ENCODE measurements at regions not wholly inside any gene's neighbourhood (a gene's known extent, or its start where the extent isn't known, plus 50 kb on each side); places are given as distances from the start of the nearest gene placed in this dataset.
A peak's percentile ranks its signal among the peaks of the same experiment; 100 is the strongest.
"Not testable (repeated sequence)": the region's sequence is repeated elsewhere in the genome, so short reads cannot be mapped to it uniquely, and the experiment has no call there.

DNA sequence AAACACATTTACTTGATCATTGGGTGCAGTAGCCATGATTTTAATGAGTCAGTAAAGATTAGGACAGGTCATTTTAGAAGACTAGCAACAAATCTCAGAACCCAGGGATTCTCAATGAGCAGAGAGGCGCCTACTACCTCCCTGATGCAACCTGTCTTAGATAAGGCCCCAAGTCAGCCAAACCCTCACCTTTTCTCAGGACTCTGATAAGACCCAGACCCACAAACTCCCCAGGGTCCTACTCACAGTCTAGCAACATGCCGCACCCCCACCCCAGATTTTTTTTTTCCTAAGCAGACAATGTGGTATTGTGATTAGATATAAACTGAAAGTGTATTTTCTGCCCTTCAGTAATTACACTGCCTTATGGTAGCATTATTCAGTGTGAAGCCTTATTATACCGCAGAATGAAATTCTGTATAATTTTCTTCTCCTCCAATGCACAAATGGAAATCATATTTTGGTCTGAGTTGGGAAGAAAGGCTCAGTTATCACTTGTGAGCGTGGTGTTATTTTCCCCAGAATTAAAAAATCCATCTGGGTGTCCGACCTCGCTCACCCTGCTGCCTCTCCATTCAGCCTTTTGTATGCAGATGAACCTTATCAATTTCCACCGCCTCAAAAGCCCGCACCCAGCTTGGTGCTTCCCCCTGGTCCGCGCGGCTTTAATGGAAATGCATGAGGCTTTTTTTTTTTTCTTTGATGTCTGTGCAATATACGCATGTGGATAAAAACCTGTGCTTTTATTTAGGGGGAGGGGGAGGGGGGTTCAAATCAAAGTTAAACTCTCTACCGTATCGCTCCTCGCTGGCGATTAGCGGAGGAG, 122.0 kb upstream of the SOX14 start:
- no peak for DNase-seq

DNA sequence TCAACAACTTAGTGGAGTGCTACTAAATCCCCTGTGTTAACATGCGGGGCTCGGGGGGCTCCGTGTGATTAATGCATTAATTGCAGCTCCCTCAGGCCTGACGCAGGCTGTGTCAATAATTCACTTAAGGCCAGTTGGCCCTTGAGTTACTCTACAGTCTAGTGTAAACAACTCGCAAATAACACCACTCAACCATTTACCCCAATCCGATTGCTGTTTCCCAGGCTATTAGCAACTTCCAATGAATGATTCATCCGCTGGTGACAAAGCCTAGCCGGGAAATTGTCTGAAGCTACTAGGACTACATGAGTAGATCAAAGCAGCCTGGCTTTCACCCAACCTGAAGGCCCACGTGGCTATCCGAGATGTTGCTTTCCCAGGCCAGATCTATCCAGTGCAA, 121.3 kb upstream of the SOX14 start:
- no peak for DNase-seq

DNA sequence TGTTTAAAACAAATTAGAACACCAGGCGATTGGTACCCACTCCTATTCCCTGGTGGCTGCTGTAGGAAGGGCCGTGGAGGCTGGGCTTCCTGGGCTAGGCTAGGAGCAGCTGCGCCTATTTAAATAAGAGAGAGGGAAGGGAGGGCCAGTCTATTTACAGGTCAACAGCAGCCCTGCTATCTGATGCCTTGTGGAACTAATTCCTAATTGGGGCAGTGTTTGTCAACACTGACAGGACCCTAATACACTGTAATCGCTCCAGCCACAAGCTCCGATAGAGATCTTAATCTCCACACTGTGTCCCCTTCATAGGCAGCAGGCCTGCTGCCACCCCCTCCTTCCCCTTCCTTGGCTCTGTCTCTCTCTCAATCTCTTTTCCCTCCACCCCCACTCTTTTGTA, 116.9 kb upstream of the SOX14 start:
- no peak for DNase-seq

- no peak for DNase-seq
Measured at GRCh38 chr3:137669519-137670060, 94.5 kb upstream of the SOX14 start.

DNA sequence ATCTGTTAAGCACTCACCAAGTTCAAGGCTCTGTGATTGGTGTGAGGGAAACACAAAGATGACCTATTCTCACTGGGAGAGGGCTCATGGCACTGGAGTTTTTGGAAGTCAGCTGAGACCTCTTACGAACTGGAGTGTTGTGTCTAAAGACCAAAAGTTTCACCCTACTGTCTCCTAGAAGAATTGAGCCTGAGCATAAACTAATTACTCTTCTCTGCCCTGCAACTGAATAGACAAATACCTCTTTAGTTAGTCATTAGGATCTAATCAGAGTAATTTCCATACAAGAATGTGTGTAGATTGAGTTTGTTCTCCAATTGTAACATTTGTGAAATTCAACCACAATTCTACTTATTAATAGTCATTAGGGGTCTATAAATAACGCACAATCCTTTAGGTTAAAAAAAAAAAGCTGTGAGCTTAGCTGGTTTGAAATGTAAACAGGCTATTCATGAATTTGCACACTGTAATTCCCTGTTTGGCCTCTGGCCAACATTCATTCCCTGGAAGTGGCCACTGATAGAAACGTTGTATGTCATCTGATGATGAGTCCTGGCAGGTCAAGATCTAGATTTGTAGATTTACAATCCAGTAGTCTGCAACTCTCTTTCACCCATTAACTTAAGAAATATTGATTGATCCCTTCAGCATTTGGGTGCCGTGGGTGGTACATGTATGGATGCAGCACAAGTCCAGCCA, 76.8 kb upstream of the SOX14 start:
- DNase-seq, result no peak

- peak; percentile 31 for DNase-seq
Measured at GRCh38 chr3:137692803-137693431, 71.2 kb upstream of the SOX14 start.

- no peak for DNase-seq
Measured at GRCh38 chr3:137693791-137694190, 70.3 kb upstream of the SOX14 start.

GRCh38 chr3:137694836-137695235, 69.3 kb upstream of the SOX14 start:
- no peak for DNase-seq

GRCh38 chr3:137695351-137695750, 68.8 kb upstream of the SOX14 start:
- DNase-seq, result no peak

DNA sequence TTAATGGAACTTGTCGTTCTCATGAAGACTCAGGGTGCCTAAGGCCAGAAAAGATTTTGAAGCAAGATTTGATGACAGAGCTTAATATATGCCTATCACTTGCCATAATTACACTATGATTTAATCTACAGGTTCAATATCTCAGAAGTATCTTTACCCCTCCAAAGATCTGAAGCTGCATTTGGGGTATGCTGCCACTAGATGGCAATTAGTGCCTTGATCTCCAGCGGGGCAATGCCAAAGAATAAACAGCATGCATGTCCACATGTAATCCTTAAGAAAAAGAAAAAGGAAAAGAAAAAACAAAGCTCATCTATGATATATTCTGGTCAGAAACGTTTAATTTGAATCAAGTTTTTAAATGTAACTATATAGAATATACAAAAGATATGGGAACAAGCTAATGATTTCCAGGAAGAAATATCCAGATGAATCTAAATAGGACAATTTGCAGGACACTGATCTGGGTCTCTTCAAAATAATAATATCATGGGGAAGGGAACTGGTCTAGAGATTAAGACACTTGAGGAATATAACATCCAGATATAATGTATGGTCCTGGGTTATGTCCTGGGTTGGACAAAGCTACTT, 55.0 kb upstream of the SOX14 start:
- DNase-seq, result no peak

DNA sequence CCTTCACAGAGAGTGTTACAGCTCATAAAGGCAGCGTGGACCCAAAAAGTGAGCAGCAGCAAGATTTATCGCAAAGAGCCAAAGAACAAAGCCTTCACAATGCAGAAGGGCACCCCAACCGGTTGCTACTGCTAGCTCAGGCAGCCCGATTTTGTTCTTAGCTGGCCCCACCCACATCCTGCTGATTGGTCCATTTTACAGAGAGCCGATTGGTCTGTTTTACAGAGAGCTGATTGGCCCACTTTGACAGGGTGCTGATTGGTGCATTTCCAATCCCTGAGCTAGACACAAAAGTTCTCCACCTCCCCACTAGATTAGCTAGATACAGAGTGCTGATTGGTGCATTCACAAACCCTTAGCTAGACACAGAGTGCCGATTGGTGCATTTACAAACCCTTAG, 50.1 kb upstream of the SOX14 start:
- DNase-seq, result not testable (repeated sequence)
